HG02870 (cell line): ENCODE measurements at regions not wholly inside any gene's neighbourhood (a gene's known extent, or its start where the extent isn't known, plus 50 kb on each side); places are given as distances from the start of the nearest gene placed in this dataset.
"Not testable (repeated sequence)": the region's sequence is repeated elsewhere in the genome, so short reads cannot be mapped to it uniquely, and the experiment has no call there.

ENCODE experiments used
- ATAC-seq: cut with Tn5 transposase; IDR thresholded peaks from one replicate; pipeline ENCODE4 v1.9.1; 2021; ENCODE audit warnings: mild to moderate bottlenecking, moderate library complexity; ENCODE audit not compliant: unreplicated experiment

GRCh38 chr2:7140306-7140705 lies 223.1 kb downstream of the RNF144A start:
- ATAC-seq = no peak

- ATAC-seq = no peak
Observed at GRCh38 chr2:7145707-7146106, 228.5 kb downstream of the RNF144A start.

GRCh38 chr2:7146151-7146550 lies 228.9 kb downstream of the RNF144A start:
- ATAC-seq = no peak

- no peak for ATAC-seq
Observed at GRCh38 chr2:7154656-7155055, 237.4 kb downstream of the RNF144A start.

GRCh38 chr2:7161501-7161900 lies 244.3 kb downstream of the RNF144A start:
- ATAC-seq = no peak

- no peak for ATAC-seq
Observed at GRCh38 chr2:7165736-7166135, 248.5 kb downstream of the RNF144A start.

GRCh38 chr2:7167801-7168411 lies 250.7 kb downstream of the RNF144A start:
- ATAC-seq = no peak

GRCh38 chr2:7169593-7169992 lies 252.4 kb downstream of the RNF144A start:
- no peak for ATAC-seq

GRCh38 chr2:7178996-7179395 lies 261.8 kb downstream of the RNF144A start:
- not testable (repeated sequence) for ATAC-seq

- ATAC-seq = no peak
Observed at GRCh38 chr2:7180638-7181370, 263.6 kb downstream of the RNF144A start.

- no peak for ATAC-seq
Observed at GRCh38 chr2:7182525-7182924, 265.3 kb downstream of the RNF144A start.

GRCh38 chr2:7189106-7189505 lies 271.9 kb downstream of the RNF144A start:
- no peak for ATAC-seq

- no peak for ATAC-seq
Observed at GRCh38 chr2:7190587-7191324, 273.5 kb downstream of the RNF144A start.

GRCh38 chr2:7191932-7192331 lies 274.7 kb downstream of the RNF144A start:
- ATAC-seq = no peak

- ATAC-seq = no peak
Observed at GRCh38 chr2:7193457-7193856, 276.2 kb downstream of the RNF144A start.

GRCh38 chr2:7194950-7195349 lies 277.7 kb downstream of the RNF144A start:
- no peak for ATAC-seq

- no peak for ATAC-seq
Observed at GRCh38 chr2:7196883-7197282, 279.7 kb downstream of the RNF144A start.

GRCh38 chr2:7201851-7202250 lies 284.6 kb downstream of the RNF144A start:
- no peak for ATAC-seq

- no peak for ATAC-seq
Observed at GRCh38 chr2:7203056-7203467, 285.9 kb downstream of the RNF144A start.

GRCh38 chr2:7205151-7205830 lies 288.1 kb downstream of the RNF144A start:
- no peak for ATAC-seq

- ATAC-seq = no peak
Observed at GRCh38 chr2:7206111-7206810, 289.0 kb downstream of the RNF144A start.
